Ramos (cell line): ENCODE measurements at regions not wholly inside any gene's neighbourhood (a gene's known extent, or its start where the extent isn't known, plus 50 kb on each side); places are given as distances from the start of the nearest gene placed in this dataset.

Experiments used
- in situ Hi-C: fragments of 300-500 bp; cut with MboI; formaldehyde crosslinking; loops from one replicate; pipeline ENCODE4 v1.14.3; 2022; ENCODE audit warnings: low sequenced_read_pairs; ENCODE audit not compliant: unreplicated experiment

DNA sequence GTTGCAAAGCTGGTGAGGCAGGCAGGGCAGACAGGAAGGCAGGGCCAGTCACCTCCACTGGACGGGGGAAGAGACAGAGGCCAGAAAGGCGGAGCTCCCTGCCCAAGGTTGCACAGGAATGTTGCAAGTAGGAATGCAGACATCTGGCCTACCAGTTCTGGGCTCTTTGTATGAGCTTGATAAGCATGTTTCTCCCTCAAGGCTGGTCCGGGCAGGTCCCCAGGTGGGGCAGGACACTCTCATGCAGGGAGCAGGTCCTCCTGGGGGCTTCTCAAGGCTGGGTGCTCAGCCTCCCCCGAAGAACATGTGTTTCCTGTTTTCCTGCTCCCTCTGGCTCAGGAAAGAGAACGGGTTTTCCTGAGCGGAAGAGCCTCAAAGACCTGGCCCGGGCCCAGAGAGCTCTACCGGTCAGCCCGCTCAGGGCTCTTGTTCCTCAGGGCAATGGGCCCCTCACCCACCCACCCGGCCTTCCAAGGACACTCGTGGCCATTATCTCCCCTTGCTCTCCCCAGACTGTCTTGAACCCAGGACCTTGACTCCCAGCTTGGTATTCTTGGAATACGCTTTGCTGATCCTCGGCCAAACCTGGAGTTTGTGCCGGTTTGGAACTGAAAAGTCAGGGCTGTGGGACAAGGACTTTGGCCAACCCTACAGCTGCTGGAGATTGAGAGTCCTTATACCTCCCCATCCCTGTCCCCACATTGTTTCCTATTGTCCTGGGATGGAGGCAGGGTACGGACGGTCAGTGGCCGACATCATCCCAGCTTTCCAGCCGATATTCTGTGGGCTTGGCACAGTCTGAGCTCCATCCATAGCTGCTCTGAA is 87.7 kb upstream of the HAAO start:
- in situ Hi-C loops: no loop called here

DNA sequence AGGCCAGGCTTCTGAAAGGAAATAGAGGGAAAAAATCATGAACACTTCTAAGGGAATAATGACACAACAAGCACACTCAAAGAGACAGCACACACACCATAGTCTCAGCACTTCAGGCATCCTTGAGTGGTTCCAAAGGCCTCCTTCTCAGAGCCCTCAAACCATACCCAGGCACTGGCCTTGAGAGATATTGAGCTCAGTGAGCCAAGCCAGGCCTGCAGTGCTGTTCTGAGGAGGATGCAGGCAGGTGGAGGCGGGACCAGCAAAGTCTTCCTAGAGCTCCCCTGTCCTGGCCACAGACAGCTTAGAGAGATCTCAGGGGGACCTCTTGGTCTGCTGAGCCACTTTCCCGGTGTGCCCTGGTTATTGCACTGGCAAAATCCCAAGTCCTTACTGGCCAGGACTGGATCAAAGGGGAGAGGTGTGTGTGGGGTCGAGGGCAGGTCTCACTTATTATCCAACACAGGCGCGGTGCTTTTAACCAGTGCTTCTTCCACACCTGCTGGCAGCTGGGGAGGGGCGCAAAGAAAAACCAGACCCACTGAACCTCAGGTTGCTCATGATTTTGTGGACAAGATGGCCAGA is 86.8 kb upstream of the HAAO start:
- in situ Hi-C loops: no loop called here

DNA sequence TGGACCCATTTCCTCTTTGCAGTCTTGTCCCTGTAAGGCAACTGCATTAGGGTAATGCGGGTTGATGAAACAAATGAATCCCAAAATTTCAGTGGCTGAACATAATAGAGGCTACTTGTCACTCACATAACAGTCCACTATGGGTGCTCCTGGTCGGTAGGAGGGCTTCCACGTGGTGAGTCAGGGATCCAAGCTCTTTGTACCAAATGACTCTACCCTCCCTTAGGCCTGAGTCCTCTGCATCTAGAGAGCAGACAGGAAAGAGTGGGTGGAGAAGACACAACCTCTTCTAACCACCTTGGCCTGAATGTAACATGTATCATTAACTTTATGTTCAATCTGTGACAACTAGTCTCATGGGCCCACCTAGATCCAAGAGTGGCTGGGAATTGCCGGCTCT is 86.2 kb upstream of the HAAO start:
- in situ Hi-C loops: no loop called here

- in situ Hi-C loops: no loop called here
Observed at GRCh38 chr2:42877936-42878335, 85.6 kb upstream of the HAAO start.

GRCh38 chr2:42877511-42877910 is 85.1 kb upstream of the HAAO start:
- in situ Hi-C loops: no loop called here

GRCh38 chr2:42876326-42876751 is 84.0 kb upstream of the HAAO start:
- in situ Hi-C loops: no loop called here

GRCh38 chr2:42875880-42876279 is 83.5 kb upstream of the HAAO start:
- in situ Hi-C loops: no loop called here

DNA sequence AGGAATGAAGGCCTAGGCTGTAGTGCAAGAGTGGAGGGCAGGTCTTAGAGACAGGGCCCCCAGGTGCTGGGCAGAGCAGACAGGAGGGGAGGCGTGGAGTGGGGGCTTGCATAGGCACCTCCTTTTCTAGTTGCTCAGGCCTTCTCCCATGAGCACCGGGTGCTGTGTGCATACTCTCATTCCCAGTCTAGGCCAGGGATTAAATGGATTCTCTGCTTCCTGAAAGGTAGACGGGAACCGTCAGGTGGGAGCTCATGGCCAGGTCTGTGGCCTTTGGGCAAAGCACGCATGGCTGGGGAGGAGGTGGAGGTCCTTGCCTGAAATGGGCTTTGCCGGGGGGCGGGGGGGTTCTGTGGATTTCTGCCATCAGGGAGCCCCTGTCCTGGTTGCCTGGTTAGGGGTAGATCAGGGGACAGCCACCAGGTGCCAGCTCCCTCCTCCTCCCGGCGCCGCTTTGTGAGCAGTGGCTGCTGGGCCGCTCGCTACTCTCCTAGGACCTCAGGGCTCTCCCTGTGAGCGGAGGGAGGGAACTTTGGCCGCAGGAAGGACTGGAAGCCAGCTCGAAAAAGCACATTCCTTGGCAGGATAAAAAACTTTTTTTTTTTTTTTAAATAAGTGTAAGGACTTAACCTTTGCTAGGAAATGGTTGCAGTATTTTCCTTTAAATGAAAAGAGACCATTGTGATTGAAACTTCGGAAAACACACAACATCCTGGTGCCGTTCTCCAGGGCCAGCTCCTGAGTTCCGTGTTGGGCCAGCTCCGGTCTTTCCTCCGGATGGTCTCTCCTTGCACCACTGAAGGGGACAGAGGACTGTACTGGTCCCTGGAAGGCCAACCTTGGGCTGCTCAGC is 82.8 kb upstream of the HAAO start:
- in situ Hi-C loops: no loop called here

DNA sequence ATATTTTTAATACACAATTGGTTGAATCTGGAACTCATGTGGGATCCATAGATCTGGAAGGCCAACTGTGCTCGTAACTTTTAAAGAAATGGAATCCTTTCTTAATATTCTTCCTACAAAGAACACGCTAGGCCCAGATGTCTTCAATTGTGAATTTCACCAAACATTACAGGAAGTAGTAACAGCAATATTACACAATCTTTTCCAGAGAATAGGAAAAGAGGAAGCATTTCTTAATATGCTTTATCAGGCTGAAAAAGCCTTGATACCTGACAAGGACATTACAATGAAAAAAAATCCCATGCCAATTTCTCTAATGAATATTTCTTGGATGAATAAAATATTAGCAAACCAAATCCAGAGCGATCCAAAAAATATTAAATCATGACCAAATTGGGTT is 80.3 kb upstream of the HAAO start:
- in situ Hi-C loops: no loop called here

GRCh38 chr2:42871372-42871771 is 79.0 kb upstream of the HAAO start:
- in situ Hi-C loops: no loop called here

DNA sequence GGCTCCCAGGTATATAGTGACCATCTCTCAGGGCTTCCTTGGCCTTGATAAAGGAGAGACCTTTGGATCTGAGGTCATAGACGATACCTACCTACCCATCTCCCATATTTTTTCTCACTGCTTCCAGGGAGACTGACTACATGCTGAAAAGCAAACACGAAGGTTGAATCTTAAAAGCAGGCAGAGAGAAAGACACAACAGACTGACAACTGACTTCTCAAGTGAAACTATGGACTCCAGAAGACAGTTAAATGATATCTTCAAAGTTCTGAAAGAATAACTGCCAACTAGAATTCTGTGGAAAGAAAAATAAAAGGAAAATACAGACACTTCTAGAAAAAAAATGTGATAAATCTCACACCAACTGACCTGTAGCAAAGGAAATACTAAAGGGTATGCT is 76.5 kb upstream of the HAAO start:
- in situ Hi-C loops: no loop called here

DNA sequence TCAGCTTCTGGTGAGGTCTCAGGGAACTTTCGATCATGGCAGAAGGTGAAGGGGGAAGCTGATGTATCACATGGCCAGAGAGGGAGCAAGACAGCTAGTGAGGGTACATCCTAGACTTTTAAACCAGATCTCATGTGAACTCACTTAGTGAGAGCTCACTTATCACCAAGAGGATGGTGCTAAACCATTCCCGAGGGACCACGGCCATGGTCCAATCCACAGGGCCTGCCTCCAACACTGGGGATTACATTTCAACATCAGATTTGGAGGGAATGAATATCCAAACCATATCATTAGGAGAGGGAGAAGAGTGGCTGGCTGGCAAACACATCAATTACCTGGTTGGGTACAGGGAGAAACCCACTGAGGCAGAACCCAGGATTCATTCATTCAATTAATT is 75.7 kb upstream of the HAAO start:
- in situ Hi-C loops: no loop called here

DNA sequence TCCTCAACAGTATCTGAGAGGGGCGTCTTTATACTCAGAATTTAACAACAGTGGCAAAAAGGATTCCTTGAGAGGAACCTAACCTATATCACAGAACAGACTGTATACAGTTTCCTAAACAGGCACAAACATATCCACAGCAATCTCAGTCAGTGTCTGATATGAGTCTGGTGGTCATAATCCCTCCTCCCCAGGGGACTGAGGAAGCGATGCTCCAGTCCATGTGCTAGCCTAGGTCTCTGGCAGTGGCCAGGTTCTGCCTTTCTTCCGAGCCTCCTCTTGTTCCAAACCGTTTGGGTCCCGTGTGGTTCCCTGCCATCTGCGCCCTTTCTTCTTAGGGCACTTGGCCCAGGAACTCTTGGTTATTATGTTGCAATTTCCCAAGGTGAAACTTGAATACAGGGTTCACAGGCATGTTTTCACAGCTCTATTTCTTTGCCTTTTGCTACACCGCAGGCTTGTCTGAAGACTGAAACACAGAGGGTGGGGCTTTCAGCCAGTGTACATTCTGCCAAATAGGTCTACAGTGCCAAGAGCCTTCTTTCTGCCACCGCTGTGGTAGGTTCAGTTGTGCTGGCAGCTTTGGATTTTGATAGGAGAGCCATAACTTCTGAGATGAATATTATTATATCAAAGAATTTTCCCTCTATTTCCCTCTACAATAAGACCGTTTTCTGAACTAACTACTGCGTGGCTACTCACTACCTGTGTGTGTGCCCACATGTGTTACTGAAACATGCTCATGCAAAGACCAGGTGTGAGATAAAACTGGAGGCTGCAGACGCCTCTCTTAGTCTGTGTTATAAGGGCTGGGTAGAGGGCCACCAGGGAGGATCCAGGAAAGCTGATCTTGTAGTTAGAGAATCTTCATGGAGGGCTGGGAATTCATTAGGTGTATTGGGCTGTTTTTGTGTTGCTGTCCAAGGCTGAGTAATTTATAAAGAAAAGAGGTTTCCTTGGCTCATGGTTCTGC is 75.0 kb upstream of the HAAO start:
- in situ Hi-C loops: no loop called here

- in situ Hi-C loops: no loop called here
Observed at GRCh38 chr2:42865884-42866881, 73.8 kb upstream of the HAAO start.

DNA sequence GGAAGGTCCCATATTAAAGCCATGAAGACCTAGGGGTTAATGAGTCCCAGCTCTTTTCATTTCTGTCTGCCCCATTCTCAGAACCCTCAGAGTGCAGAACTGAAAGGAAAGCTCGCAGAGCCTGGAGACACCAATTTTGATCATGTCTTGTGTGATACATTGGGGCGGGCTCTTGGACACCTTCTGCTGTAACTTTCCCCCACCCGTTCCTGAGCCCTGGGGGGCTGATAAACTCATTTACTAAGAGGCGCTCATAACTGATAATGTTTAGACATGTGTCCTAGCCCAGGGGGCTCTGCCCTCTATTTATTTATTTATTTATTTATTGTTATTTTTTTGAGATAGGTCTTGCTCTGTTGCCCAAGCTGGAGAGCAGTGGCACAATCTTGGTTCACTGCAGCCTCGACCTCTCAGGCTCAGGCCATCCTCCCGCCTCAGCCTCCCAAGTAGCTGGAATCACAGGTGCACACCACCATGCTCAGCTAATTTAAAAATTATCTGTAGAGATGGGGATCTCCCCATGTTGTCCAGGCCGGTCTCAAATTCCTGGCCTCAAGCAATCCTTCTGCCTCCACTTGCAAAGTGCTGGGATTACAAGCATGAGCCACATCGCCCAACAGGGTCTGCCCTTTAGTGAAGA is 72.4 kb upstream of the HAAO start:
- in situ Hi-C loops: no loop called here

- in situ Hi-C loops: no loop called here
Observed at GRCh38 chr2:42864222-42864621, 71.8 kb upstream of the HAAO start.

GRCh38 chr2:42863751-42864150 is 71.4 kb upstream of the HAAO start:
- in situ Hi-C loops: no loop called here

- in situ Hi-C loops: no loop called here
Observed at GRCh38 chr2:42863320-42863719, 70.9 kb upstream of the HAAO start.
